ENCODE measurements at regions not wholly inside any gene's neighbourhood (a gene's known extent, or its start where the extent isn't known, plus 50 kb on each side); places are given as distances from the start of the nearest gene placed in this dataset.

DNA sequence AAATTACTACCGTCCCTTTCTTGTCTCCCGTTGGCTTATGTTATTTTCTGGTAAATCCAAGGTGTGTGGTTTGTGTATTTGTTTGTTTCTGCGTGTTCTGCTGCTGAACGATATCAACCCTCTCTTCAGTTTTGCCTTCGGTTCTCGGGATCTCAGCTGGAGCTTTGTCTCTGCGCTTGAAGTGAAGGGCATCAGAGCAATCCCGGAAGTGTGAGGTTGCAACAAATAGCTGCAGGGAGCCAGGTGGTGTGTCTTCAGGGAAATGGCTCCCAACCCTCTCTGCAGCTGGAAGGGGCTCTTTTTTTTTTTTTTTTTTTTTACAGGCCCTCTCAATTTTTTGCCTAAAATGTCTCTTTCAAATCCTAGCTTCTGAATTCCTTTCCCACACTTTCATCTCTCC, 116.4 kb upstream of the RGMA start:
- no peak for TF ChIP-seq POLR2A (IDR thresholded peaks at IDR 0.05)
- TF ChIP-seq, protein P1, sequence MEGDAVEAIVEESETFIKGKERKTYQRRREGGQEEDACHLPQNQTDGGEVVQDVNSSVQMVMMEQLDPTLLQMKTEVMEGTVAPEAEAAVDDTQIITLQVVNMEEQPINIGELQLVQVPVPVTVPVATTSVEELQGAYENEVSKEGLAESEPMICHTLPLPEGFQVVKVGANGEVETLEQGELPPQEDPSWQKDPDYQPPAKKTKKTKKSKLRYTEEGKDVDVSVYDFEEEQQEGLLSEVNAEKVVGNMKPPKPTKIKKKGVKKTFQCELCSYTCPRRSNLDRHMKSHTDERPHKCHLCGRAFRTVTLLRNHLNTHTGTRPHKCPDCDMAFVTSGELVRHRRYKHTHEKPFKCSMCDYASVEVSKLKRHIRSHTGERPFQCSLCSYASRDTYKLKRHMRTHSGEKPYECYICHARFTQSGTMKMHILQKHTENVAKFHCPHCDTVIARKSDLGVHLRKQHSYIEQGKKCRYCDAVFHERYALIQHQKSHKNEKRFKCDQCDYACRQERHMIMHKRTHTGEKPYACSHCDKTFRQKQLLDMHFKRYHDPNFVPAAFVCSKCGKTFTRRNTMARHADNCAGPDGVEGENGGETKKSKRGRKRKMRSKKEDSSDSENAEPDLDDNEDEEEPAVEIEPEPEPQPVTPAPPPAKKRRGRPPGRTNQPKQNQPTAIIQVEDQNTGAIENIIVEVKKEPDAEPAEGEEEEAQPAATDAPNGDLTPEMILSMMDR (IDR thresholded peaks at IDR 0.05), result no peak
